Iris pigment epithelial cell (primary cell): ENCODE measurements at regions not wholly inside any gene's neighbourhood (a gene's known extent, or its start where the extent isn't known, plus 50 kb on each side); places are given as distances from the start of the nearest gene placed in this dataset.
"Not testable (repeated sequence)": the region's sequence is repeated elsewhere in the genome, so short reads cannot be mapped to it uniquely, and the experiment has no call there.

Source experiments
- DNase-seq: peaks from one replicate; pipeline ENCODE4 v3.0.0-alpha.2; 2011; ENCODE audit warnings: low read depth

- no peak for DNase-seq
These were observed 207.3 kb upstream of the MAGEB2 start for GRCh38 chrX:30008031-30008430.

DNA sequence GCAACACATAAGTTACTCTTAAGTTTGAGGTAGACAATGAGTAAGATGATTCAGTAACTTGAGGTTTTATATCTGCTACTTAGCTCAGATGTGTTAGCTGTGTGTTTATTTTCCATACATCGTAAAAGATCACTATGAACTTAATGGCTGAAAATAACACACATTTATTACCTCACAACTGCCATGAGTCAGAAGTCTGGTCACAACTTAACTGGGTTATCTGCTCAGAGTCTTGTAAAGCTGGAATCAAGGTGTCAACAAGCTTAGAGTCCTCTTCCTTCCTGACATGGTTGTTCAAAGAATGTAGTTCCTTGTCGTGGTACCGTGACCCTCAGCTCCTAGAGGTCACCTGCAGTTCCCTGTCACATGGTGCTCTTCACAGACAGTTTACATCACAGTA is 204.9 kb upstream of the MAGEB2 start:
- DNase-seq, result peak; percentile 31

DNA sequence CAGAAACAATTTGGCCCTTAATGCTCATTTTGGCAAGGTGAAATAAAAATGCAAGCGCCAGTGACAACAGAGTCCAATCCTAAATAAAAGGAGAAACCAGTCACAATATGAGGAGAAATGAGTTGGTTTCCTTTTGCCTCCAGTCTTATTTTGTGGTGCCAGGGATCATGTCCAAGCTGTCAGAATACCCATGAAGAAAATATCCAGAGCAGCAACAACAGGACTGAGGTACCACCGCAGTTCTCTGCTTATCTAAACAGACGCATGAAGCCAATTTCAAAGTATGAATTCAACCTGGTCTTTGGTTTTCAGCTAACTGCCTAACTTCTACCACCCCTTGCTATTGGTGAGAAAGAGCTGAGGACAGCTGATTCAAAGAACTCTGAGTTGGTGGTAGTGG is 199.9 kb upstream of the MAGEB2 start:
- DNase-seq, result no peak

- no peak for DNase-seq
These were observed 187.7 kb upstream of the MAGEB2 start for GRCh38 chrX:30027636-30028035.

DNA sequence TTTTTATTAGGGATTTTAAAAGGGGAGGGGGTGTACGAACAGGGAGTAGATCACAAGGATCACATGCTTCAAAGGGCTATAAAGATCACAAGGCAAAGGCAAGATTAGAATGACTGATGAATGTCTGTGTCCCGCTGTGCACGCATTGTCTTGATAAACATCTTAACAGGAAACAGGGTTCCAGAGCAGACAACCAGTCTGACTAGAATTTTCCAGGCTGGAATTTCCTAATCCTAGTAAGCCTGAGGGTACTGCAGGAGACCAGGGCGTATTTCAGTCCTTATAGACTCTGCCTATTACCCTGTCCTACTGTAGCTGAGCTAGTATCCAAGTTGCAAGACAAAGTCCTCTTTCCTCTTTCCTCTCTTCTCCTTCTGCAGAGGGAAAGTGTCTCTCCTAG is 179.0 kb upstream of the MAGEB2 start:
- not testable (repeated sequence) for DNase-seq

DNA sequence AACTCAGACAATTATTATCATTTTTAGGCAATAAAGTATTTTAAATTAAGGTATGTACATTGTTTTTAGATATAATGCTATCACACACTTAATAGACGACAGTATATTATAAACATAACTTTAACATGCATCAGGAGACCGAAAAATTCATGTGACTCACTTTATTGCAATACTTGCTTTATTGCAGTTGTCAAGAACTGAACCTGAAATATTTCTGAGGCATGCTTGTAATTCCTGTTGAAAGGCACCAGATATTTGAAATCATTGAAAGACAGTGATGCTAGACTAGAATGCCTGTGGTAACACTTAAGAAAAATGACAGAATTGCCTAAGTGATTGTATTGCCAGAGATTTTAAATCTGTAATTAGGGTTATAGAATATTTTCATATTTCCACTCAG is 175.6 kb upstream of the MAGEB2 start:
- peak; percentile 77 for DNase-seq

DNA sequence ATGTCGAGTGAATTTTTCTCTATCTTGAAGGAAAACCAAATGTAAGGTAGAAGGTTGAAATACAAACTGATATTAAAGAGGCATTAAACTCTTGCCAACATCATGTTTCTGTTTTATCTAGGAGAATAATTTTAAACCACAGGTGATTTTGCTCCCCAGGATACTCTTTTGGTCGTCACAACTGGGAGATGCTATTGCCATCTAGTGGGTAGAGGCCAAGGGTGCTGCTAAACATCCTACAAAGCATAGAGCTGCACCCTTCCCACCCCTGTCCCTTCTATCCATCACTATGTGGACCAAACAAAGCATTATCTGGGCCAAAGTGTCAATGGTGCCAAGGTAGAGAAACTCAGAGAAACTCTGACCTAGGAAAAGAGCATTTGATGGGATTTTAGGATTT is 154.6 kb upstream of the MAGEB2 start:
- DNase-seq, result peak; percentile 27

GRCh38 chrX:30065226-30065625 is 150.1 kb upstream of the MAGEB2 start:
- peak; percentile 59 for DNase-seq

GRCh38 chrX:30067677-30068076 is 147.7 kb upstream of the MAGEB2 start:
- no peak for DNase-seq

GRCh38 chrX:30085571-30085970 is 129.8 kb upstream of the MAGEB2 start:
- DNase-seq, result no peak

DNA sequence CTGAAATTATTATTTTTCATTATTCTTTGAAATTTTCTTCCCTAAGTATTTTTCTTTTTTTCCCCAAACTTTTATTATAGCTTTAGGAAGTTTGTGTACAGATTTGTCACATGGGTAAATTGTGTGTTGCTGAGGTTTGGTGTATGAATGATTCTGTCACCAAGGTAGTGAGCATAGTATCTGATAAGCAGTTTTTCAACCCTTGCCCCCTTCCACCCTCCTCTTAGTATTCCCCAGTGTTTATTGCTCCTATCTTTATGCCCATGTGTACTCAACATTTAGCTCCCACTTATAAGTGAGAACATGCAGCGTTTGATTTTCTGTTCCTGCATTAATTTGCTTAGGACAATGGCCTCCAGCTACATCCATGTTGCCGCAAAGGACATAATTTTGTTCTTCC is 103.9 kb upstream of the MAGEB2 start:
- no peak for DNase-seq

DNA sequence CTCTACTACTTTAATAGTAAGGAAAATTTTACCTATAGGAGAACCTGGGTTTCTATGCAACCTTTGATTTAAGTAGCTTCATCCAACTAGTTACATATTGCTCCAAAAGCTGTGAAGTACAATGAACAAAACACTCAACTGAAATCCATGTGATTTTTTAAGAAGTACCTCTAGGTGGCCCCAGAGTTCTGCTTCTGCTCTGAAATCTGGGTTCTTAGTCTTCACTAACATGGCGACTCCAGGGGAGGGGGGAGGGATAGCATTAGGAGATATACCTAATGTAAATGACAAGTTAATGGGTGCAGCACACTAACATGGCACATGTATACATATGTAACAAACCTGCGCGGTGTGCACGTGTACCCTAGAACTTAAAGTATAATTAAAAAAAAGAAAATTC is 73.4 kb upstream of the MAGEB2 start:
- DNase-seq, result peak; percentile 65

DNA sequence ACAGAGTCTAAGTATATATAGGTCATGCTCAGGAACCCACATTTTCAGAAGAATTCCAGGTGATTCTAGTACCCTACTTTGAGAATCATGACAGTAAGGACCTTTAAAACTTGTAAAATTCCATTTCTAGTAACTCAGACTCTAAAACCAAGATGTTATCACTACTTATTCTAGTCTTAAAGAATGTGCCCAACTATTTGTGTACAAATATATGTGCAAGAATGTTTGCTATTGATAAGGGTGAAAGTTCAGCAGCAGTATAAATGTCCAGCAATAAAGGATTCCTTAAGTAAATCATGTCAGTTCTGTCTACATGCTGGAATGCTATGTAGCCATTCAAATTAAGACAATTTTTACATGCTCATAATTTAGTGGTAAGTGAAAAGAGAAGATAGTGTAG is 71.1 kb upstream of the MAGEB2 start:
- no peak for DNase-seq

GRCh38 chrX:30144971-30145731 is 70.2 kb upstream of the MAGEB2 start:
- no peak for DNase-seq

DNA sequence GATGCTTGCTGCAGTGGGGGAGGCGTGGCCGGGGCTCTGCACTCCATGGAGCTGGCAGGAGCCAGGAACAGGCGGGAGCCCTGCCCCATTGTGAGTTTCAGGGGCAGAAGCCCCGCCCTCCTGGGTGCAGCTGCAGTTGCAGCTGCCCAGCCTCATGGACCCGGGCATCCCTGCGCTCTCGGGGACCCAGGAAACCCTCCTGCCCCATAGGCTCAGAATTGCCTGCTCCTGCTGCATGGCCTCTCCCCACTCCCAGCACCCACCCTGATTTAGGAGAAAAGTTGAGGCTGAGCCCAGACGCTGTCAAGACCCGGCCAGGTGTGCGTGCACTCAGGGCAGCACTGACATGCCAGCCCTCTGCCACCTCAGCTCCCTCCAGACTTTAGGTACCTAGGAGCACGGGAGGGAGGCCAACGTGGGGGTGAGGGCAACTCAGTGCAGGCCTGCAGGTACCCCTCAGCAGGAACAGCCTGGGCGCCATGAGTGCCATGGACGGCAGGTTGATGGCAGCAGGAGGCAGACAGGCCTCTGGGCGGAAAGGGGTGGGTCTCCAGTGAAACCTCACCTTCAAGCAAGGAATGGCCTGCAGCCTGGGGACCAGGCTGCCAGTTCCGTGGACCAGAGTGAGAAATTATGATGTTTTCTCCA is 67.2 kb upstream of the MAGEB2 start:
- no peak for DNase-seq

DNA sequence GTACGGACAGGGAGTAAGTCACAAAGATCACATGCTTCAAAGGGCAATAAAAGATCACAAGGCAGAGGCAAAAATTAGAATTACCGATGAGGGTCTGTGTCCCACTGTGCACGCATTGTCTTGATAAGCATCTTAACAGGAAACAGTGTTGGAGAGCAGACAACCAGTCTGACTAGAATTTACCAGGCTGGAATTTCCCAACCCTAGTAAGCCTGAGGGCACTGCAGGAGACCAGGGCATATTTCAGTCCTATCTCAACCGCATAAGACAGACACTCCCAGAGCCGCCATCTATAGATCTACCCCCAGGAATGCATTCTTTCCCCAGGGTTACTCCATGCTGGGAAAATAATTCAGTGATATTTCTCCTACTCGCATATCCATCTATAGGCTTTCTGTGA is 66.2 kb upstream of the MAGEB2 start:
- DNase-seq, result not testable (repeated sequence)

- no peak for DNase-seq
These were observed 65.0 kb upstream of the MAGEB2 start for GRCh38 chrX:30150196-30150895.

GRCh38 chrX:30151964-30152363 is 63.4 kb upstream of the MAGEB2 start:
- no peak for DNase-seq

- DNase-seq, result no peak
These were observed 62.0 kb upstream of the MAGEB2 start for GRCh38 chrX:30153175-30153880.

DNA sequence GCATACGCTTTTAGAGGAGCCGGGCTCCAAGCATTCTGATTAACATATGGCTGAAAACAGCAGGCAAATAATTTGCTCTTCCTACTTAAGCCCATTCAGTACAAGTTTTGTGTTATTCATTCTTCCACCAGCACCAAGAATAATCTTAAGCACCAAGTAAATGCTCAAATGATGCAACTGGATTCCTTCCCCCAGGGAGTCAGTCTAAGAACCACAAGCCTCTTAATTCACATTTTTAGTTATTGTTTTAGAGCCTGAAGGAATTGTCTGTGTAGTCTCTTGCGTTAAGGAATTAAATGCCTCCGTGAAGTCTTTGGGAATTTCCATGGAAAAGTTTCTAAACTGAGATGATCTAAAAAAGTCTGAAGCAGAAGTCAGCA is 61.5 kb upstream of the MAGEB2 start:
- DNase-seq, result peak; percentile 38

DNA sequence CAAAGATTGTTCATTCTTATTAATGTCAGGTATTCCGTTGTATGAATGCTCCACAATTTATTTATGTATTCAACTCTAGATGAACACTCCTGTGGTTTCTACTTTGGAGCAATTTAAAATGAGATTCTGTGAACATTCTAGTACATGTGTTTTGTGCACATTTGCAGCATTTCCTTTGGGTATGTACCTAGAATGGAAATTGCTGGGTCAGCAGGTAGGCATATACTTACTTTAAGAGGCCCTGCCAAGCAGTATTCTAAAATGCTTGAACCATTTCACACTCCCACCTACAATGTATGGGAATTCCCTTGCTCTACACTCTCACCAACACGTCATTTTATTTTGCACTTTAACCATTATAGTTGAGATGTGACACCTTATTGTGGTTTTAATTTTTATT is 59.4 kb upstream of the MAGEB2 start:
- no peak for DNase-seq

DNA sequence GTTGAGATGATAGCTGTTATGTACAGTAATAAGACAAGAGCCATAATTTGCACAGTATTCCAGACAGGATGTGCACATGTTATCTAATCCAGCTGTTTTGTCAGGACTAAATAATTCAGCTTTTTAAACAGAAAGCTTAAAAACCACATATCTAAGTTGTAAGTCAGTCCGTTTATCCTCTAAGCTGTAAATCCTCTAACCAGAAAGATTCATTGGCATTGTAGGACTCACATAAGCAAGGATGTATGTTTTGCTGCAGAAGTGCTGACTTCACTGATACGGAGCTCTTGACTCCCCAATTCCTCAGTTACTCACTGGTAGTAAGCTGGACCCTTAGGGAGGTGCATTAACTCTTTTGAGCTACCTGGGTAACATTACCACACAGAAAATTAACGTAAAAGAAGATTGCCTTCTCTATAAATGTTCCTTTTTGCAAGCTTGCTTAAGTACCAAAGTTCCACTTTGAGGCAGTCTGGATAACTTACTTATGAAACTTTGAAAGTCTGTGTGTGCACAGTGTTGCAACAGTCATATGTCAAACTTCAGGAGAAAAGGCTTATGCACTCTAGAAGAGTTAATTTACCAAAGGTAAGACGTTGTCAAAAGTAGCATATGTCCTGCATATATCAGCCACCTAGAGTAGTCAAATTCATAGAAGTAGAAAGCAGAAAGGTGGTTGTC is 58.3 kb upstream of the MAGEB2 start:
- no peak for DNase-seq
